ENCODE measurements at regions not wholly inside any gene's neighbourhood (a gene's known extent, or its start where the extent isn't known, plus 50 kb on each side); places are given as distances from the start of the nearest gene placed in this dataset.

GRCh38 chr6:26294302-26294701 lies 70.7 kb upstream of the BTN3A2 start:
- FAIRE-seq (no peak), DNase-seq (no peak)
- Histone ChIP-seq H3K4me1 (ENCODE audit: control insufficient read depth in 3 of 3, insufficient read depth in 2 of 3, low read depth in 1 of 3, low read length in 2 of 3) (peaks cover 0 to 20% (median 4%) of the 10 kb centered on the region in 3 donors), H3K4me3 (ENCODE audit: low read depth in 1 of 3, low read length in 3 of 3) (no peak overlapping the region), H3K27me3 (ENCODE audit: control insufficient read depth in 3 of 3, insufficient read depth in 3 of 3, low read length in 3 of 3) (peaks cover 0 to 3% (median 0%) of the 10 kb centered on the region in 3 donors), H3K27ac (ENCODE audit: low read depth in 1 of 3, low read length in 2 of 3) (no peak overlapping the region), H3K9me3 (ENCODE audit: control insufficient read depth in 2 of 2, insufficient read depth in 1 of 2, low read depth in 1 of 2, low read length in 1 of 2) (no peaks in the 10 kb centered on the region), H3K36me3 (ENCODE audit: control insufficient read depth in 3 of 3, insufficient read depth in 2 of 3, low read depth in 1 of 3, low read length in 3 of 3) (no peaks in the 10 kb centered on the region)
- 80 to 96% (median 89%) methylated on average over 8 of the region's 8 CpGs for WGBS, 3 donors

- Histone ChIP-seq H3K27ac (ENCODE audit: low read depth in 1 of 3, low read length in 2 of 3) (peak overlapping the region; percentile 82 to 94 (median 89)), H3K36me3 (ENCODE audit: control insufficient read depth in 3 of 3, insufficient read depth in 2 of 3, low read depth in 1 of 3, low read length in 3 of 3) (no peaks in the 10 kb centered on the region), H3K4me1 (ENCODE audit: control insufficient read depth in 3 of 3, insufficient read depth in 2 of 3, low read depth in 1 of 3, low read length in 2 of 3) (peaks cover 0 to 20% (median 4%) of the 10 kb centered on the region in 3 donors), H3K27me3 (ENCODE audit: control insufficient read depth in 3 of 3, insufficient read depth in 3 of 3, low read length in 3 of 3) (peaks cover 0 to 3% (median 0%) of the 10 kb centered on the region in 3 donors), H3K9me3 (ENCODE audit: control insufficient read depth in 2 of 2, insufficient read depth in 1 of 2, low read depth in 1 of 2, low read length in 1 of 2) (no peaks in the 10 kb centered on the region), H3K4me3 (ENCODE audit: low read depth in 1 of 3, low read length in 3 of 3) (peak overlapping the region in 2 of 3 donors; percentile 9 to 41)
- 15 to 35% (median 25%) methylated on average over 11 of the region's 11 CpGs for WGBS, 3 donors
- no peak for FAIRE-seq
- peak; percentile 90 to 98 for DNase-seq
Observed at GRCh38 chr6:26295691-26296555, 69.1 kb upstream of the BTN3A2 start.

GRCh38 chr6:26296556-26296856 lies 68.5 kb upstream of the BTN3A2 start:
- Histone ChIP-seq H3K9me3 (ENCODE audit: control insufficient read depth in 2 of 2, insufficient read depth in 1 of 2, low read depth in 1 of 2, low read length in 1 of 2) (no peaks in the 10 kb centered on the region), H3K27ac (ENCODE audit: low read depth in 1 of 3, low read length in 2 of 3) (peak overlapping the region in 2 of 3 donors; percentile 56 to 78)
- 49 to 81% (median 70%) methylated on average over 2 of the region's 2 CpGs for WGBS, 3 donors

GRCh38 chr6:26296857-26297648 lies 67.9 kb upstream of the BTN3A2 start:
- Histone ChIP-seq H3K9me3 (ENCODE audit: control insufficient read depth in 2 of 2, insufficient read depth in 1 of 2, low read depth in 1 of 2, low read length in 1 of 2) (no peaks in the 10 kb centered on the region), H3K4me1 (ENCODE audit: control insufficient read depth in 3 of 3, insufficient read depth in 2 of 3, low read depth in 1 of 3, low read length in 2 of 3) (peaks cover 0 to 20% (median 4%) of the 10 kb centered on the region in 3 donors), H3K27me3 (ENCODE audit: control insufficient read depth in 3 of 3, insufficient read depth in 3 of 3, low read length in 3 of 3) (peaks cover 0 to 3% (median 0%) of the 10 kb centered on the region in 3 donors), H3K36me3 (ENCODE audit: control insufficient read depth in 3 of 3, insufficient read depth in 2 of 3, low read depth in 1 of 3, low read length in 3 of 3) (no peaks in the 10 kb centered on the region), H3K4me3 (ENCODE audit: low read depth in 1 of 3, low read length in 3 of 3) (no peak overlapping the region), H3K27ac (ENCODE audit: low read depth in 1 of 3, low read length in 2 of 3) (peak overlapping the region in 2 of 3 donors; percentile 56 to 78)
- WGBS, 3 donors: 66 to 80% (median 69%) methylated on average over 4 of the region's 4 CpGs
- DNase-seq: peak; percentile 22 to 43
- no peak for FAIRE-seq

More at GRCh38 chr6:26296556-26296856, 68.5 kb upstream of the BTN3A2 start:
- no peak overlapping the region for H3K4me3 ChIP-seq (ENCODE audit: low read depth in 1 of 3, low read length in 3 of 3)
- peaks cover 0 to 3% (median 0%) of the 10 kb centered on the region in 3 donors for H3K27me3 ChIP-seq (ENCODE audit: control insufficient read depth in 3 of 3, insufficient read depth in 3 of 3, low read length in 3 of 3)
- H3K4me1 ChIP-seq (ENCODE audit: control insufficient read depth in 3 of 3, insufficient read depth in 2 of 3, low read depth in 1 of 3, low read length in 2 of 3): peaks cover 0 to 20% (median 4%) of the 10 kb centered on the region in 3 donors
- H3K36me3 ChIP-seq (ENCODE audit: control insufficient read depth in 3 of 3, insufficient read depth in 2 of 3, low read depth in 1 of 3, low read length in 3 of 3): no peaks in the 10 kb centered on the region
- DNase-seq: no peak
- FAIRE-seq: no peak

GRCh38 chr6:26299286-26300042 lies 65.5 kb upstream of the BTN3A2 start:
- Histone ChIP-seq H3K36me3 (ENCODE audit: control insufficient read depth in 3 of 3, insufficient read depth in 2 of 3, low read depth in 1 of 3, low read length in 3 of 3) (no peaks in the 10 kb centered on the region), H3K4me3 (ENCODE audit: low read depth in 1 of 3, low read length in 3 of 3) (no peak overlapping the region), H3K9me3 (ENCODE audit: control insufficient read depth in 2 of 2, insufficient read depth in 1 of 2, low read depth in 1 of 2, low read length in 1 of 2) (no peaks in the 10 kb centered on the region), H3K4me1 (ENCODE audit: control insufficient read depth in 3 of 3, insufficient read depth in 2 of 3, low read depth in 1 of 3, low read length in 2 of 3) (peaks cover 0 to 20% (median 4%) of the 10 kb centered on the region in 3 donors), H3K27me3 (ENCODE audit: control insufficient read depth in 3 of 3, insufficient read depth in 3 of 3, low read length in 3 of 3) (peaks cover 0 to 3% (median 0%) of the 10 kb centered on the region in 3 donors), H3K27ac (ENCODE audit: low read depth in 1 of 3, low read length in 2 of 3) (no peak overlapping the region)
- WGBS, 3 donors: 46 to 69% (median 67%) methylated on average over 23 of the region's 23 CpGs
- FAIRE-seq (no peak), DNase-seq (no peak)

- Histone ChIP-seq H3K4me3 (ENCODE audit: low read depth in 1 of 3, low read length in 3 of 3) (no peak overlapping the region), H3K27me3 (ENCODE audit: control insufficient read depth in 3 of 3, insufficient read depth in 3 of 3, low read length in 3 of 3) (peaks cover 0 to 3% (median 0%) of the 10 kb centered on the region in 3 donors), H3K4me1 (ENCODE audit: control insufficient read depth in 3 of 3, insufficient read depth in 2 of 3, low read depth in 1 of 3, low read length in 2 of 3) (peaks cover 0 to 19% (median 4%) of the 10 kb centered on the region in 3 donors), H3K27ac (ENCODE audit: low read depth in 1 of 3, low read length in 2 of 3) (no peak overlapping the region), H3K36me3 (ENCODE audit: control insufficient read depth in 3 of 3, insufficient read depth in 2 of 3, low read depth in 1 of 3, low read length in 3 of 3) (no peaks in the 10 kb centered on the region), H3K9me3 (ENCODE audit: control insufficient read depth in 2 of 2, insufficient read depth in 1 of 2, low read depth in 1 of 2, low read length in 1 of 2) (no peaks in the 10 kb centered on the region)
- FAIRE-seq: no peak
- WGBS, 3 donors: 95 to 98% (median 95%) methylated on average over 3 of the region's 3 CpGs
- DNase-seq: no peak
Observed at GRCh38 chr6:26300043-26300331, 65.0 kb upstream of the BTN3A2 start.

- no peak overlapping the region for H3K27ac ChIP-seq (ENCODE audit: low read depth in 1 of 3, low read length in 2 of 3)
- H3K9me3 ChIP-seq (ENCODE audit: control insufficient read depth in 2 of 2, insufficient read depth in 1 of 2, low read depth in 1 of 2, low read length in 1 of 2): no peaks in the 10 kb centered on the region
- H3K4me1 ChIP-seq (ENCODE audit: control insufficient read depth in 3 of 3, insufficient read depth in 2 of 3, low read depth in 1 of 3, low read length in 2 of 3): peaks cover 0 to 16% (median 4%) of the 10 kb centered on the region in 3 donors
- no peaks in the 10 kb centered on the region for H3K36me3 ChIP-seq (ENCODE audit: control insufficient read depth in 3 of 3, insufficient read depth in 2 of 3, low read depth in 1 of 3, low read length in 3 of 3)
- DNase-seq: no peak
- FAIRE-seq: no peak
- H3K4me3 ChIP-seq (ENCODE audit: low read depth in 1 of 3, low read length in 3 of 3): no peak overlapping the region
- peaks cover 0 to 3% (median 0%) of the 10 kb centered on the region in 3 donors for H3K27me3 ChIP-seq (ENCODE audit: control insufficient read depth in 3 of 3, insufficient read depth in 3 of 3, low read length in 3 of 3)
Observed at GRCh38 chr6:26300359-26300758, 64.6 kb upstream of the BTN3A2 start.

- DNase-seq (no peak), FAIRE-seq (no peak)
- peaks cover 0 to 11% (median 4%) of the 10 kb centered on the region in 3 donors for H3K4me1 ChIP-seq (ENCODE audit: control insufficient read depth in 3 of 3, insufficient read depth in 2 of 3, low read depth in 1 of 3, low read length in 2 of 3)
- H3K27me3 ChIP-seq (ENCODE audit: control insufficient read depth in 3 of 3, insufficient read depth in 3 of 3, low read length in 3 of 3): peaks cover 0 to 3% (median 0%) of the 10 kb centered on the region in 3 donors
- no peaks in the 10 kb centered on the region for H3K9me3 ChIP-seq (ENCODE audit: control insufficient read depth in 2 of 2, insufficient read depth in 1 of 2, low read depth in 1 of 2, low read length in 1 of 2)
- no peaks in the 10 kb centered on the region for H3K36me3 ChIP-seq (ENCODE audit: control insufficient read depth in 3 of 3, insufficient read depth in 2 of 3, low read depth in 1 of 3, low read length in 3 of 3)
- H3K27ac ChIP-seq (ENCODE audit: low read depth in 1 of 3, low read length in 2 of 3): no peak overlapping the region
- no peak overlapping the region for H3K4me3 ChIP-seq (ENCODE audit: low read depth in 1 of 3, low read length in 3 of 3)
Observed at GRCh38 chr6:26300828-26301227, 64.2 kb upstream of the BTN3A2 start.

Data from small intestine (tissue), 7 donors.